ENCODE measurements at regions not wholly inside any gene's neighbourhood (a gene's known extent, or its start where the extent isn't known, plus 50 kb on each side); places are given as distances from the start of the nearest gene placed in this dataset.

- no peak for TF ChIP-seq EZH2 (IDR thresholded peaks at IDR 0.05; ENCODE audit: borderline replicate concordance, low read depth, low read length, poor library complexity, severe bottlenecking)
- peak; percentile 45 for TF ChIP-seq CTCF (conservative IDR thresholded peaks at IDR 0.05; ENCODE audit: low read depth, low read length)
Observed at GRCh38 chr4:131644619-131645018, 1504.5 kb upstream of the PCDH10 start.

Measured in A673 (cell line).